ENCODE measurements at regions not wholly inside any gene's neighbourhood (a gene's known extent, or its start where the extent isn't known, plus 50 kb on each side); places are given as distances from the start of the nearest gene placed in this dataset.

- H3K9ac ChIP-seq (ENCODE audit: low read depth, low read length) = no peak overlapping the region
- H4K5ac ChIP-seq (ENCODE audit: low read depth, low read length) = no peak overlapping the region
- H3K9me1 ChIP-seq (ENCODE audit: insufficient read depth, low read length) = no peaks in the 10 kb centered on the region
- H3K4ac ChIP-seq (ENCODE audit: low read depth, low read length) = no peak overlapping the region
- H3K14ac ChIP-seq (replicated peaks; ENCODE audit: low read depth, low read length) = no peak overlapping the region
- H3K4me3 ChIP-seq (ENCODE audit: insufficient read depth, low read depth, low read length) = no peak overlapping the region
- no peak for TF ChIP-seq CEBPB (IDR thresholded peaks at IDR 0.05; ENCODE audit: low read depth, low read length)
- TF ChIP-seq POLR2A (IDR thresholded peaks at IDR 0.05; ENCODE audit: low read depth, low read length) = no peak
- TF ChIP-seq USF2 (IDR thresholded peaks at IDR 0.05; ENCODE audit: low read depth, low read length) = no peak
- H4K8ac ChIP-seq (ENCODE audit: low read depth in 2 of 2, low read length in 2 of 2) = no peak overlapping the region
- no peak overlapping the region for H3K4me2 ChIP-seq (ENCODE audit: low read depth, low read length)
- no peaks in the 10 kb centered on the region for H3K9me3 ChIP-seq (ENCODE audit: control insufficient read depth, insufficient read depth, low read length)
- H3K4me1 ChIP-seq (ENCODE audit: control insufficient read depth, insufficient read depth, low read length) = no peaks in the 10 kb centered on the region
- no peak overlapping the region for H4K91ac ChIP-seq (ENCODE audit: insufficient read depth, low read depth, low read length)
- H4K20me1 ChIP-seq (ENCODE audit: insufficient read depth, low read length) = no peaks in the 10 kb centered on the region
- no peak overlapping the region for H2AFZ ChIP-seq (replicated peaks; ENCODE audit: low read length, poor library complexity)
- H2BK15ac ChIP-seq (ENCODE audit: low read depth, low read length) = no peak overlapping the region
- no peaks in the 10 kb centered on the region for H3K36me3 ChIP-seq (ENCODE audit: control insufficient read depth, insufficient read depth, low read length)
- no peak for ATAC-seq (ENCODE audit: low read depth)
- no peak overlapping the region for H3K23ac ChIP-seq (ENCODE audit: low read depth, low read length)
- H3K27ac ChIP-seq (ENCODE audit: insufficient read depth, low read length) = no peak overlapping the region
- no peak overlapping the region for H3K18ac ChIP-seq (ENCODE audit: low read depth, low read length)
- POLR2A ChIA-PET (ENCODE audit: unreplicated experiment) = no interaction called here
- H3K79me1 ChIP-seq (ENCODE audit: low read depth in 1 of 2, low read length in 2 of 2) = no peaks in the 10 kb centered on the region
- no peak overlapping the region for H2AK9ac ChIP-seq (replicated peaks; ENCODE audit: low read depth, low read length, poor library complexity)
- no peak overlapping the region for H2BK5ac ChIP-seq (ENCODE audit: low read depth, low read length, poor library complexity, severe bottlenecking)
- in situ Hi-C loops (cut with MboI; ENCODE audit: low sequenced_read_pairs) (no loop called here), dilution Hi-C loops (cut with HindIII; ENCODE audit: low sequenced_read_pairs, unreplicated experiment) (no loop called here), intact Hi-C loops (cut with micrococcal nuclease) (no loop called here)
- no TSS peak for BruUV-seq (replicated peaks)
- CTCF ChIA-PET = no interaction called here
- no peak overlapping the region for H2AK5ac ChIP-seq (ENCODE audit: low read depth, low read length)
- no peak for DNase-seq
- H3K56ac ChIP-seq (ENCODE audit: extremely low read depth, insufficient read depth, low read length) = no peak overlapping the region
- H2BK20ac ChIP-seq (ENCODE audit: low read depth, low read length) = no peak overlapping the region
- no peak overlapping the region for H2BK120ac ChIP-seq (ENCODE audit: low read depth, low read length)
- WGBS, 2 experiments (ENCODE audit: extremely low coverage in 2 of 2, insufficient read length in 1 of 2) = 70% methylated on average over 2 of the region's 5 CpGs; no CpG with 5 or more reads in 1 of the 2 experiments
- peaks cover 32% of the 10 kb centered on the region for H3K27me3 ChIP-seq (ENCODE audit: control insufficient read depth, insufficient read depth, low read length)
Observed at GRCh38 chr1:25126562-25126961, 105.7 kb downstream of the SYF2 start.

Data from IMR-90 (cell line).